ENCODE measurements at regions not wholly inside any gene's neighbourhood (a gene's known extent, or its start where the extent isn't known, plus 50 kb on each side); places are given as distances from the start of the nearest gene placed in this dataset.

DNA sequence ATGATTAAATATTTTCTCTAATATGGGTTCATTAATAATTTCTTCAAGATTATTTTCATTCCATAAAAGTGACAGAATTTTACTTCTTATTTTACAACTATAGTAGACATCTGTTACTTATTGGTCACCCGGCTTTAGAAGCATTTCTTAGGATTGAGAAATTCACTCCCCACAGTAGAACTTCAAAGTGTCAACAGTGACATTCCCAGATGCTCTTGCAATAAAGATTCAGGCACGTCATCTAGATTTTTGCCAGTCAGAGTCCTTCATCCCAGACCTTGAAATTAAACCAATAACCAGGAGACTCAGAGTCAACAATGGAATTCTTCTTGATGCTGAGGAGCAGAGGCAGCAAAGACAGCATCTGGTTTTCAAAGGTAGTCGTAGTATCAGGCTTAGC lies 190.8 kb downstream of the VGLL3 start:
- no peaks in the 10 kb centered on the region for H3K36me3 ChIP-seq (replicated peaks in 1 of 2; ENCODE audit: control extremely low read depth in 1 of 2, control insufficient read depth in 1 of 2, extremely low read depth in 1 of 2, insufficient read depth in 2 of 2, low read length in 1 of 2)
- TF ChIP-seq, protein P1, sequence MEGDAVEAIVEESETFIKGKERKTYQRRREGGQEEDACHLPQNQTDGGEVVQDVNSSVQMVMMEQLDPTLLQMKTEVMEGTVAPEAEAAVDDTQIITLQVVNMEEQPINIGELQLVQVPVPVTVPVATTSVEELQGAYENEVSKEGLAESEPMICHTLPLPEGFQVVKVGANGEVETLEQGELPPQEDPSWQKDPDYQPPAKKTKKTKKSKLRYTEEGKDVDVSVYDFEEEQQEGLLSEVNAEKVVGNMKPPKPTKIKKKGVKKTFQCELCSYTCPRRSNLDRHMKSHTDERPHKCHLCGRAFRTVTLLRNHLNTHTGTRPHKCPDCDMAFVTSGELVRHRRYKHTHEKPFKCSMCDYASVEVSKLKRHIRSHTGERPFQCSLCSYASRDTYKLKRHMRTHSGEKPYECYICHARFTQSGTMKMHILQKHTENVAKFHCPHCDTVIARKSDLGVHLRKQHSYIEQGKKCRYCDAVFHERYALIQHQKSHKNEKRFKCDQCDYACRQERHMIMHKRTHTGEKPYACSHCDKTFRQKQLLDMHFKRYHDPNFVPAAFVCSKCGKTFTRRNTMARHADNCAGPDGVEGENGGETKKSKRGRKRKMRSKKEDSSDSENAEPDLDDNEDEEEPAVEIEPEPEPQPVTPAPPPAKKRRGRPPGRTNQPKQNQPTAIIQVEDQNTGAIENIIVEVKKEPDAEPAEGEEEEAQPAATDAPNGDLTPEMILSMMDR (IDR thresholded peaks at IDR 0.05): no peak
- TF ChIP-seq EZH2 (IDR thresholded peaks at IDR 0.05; ENCODE audit: borderline replicate concordance, insufficient read depth, low read depth, low read length, poor library complexity, severe bottlenecking): no peak
- H4K20me1 ChIP-seq (ENCODE audit: control insufficient read depth, insufficient read depth, low read length, poor library complexity, severe bottlenecking): no peaks in the 10 kb centered on the region
- no peaks in the 10 kb centered on the region for H3K79me2 ChIP-seq (ENCODE audit: control insufficient read depth, insufficient read depth, low read length)
- ChIA-PET POLR2A (no interaction called here), CTCF (no interaction called here)
- Mint-ChIP-seq H3K27ac (no peak overlapping the region), H3K4me3 (no peak overlapping the region), H3K27me3 (no peaks in the 10 kb centered on the region), H3K9me3 (ENCODE audit: insufficient read depth) (no peaks in the 10 kb centered on the region), H3K4me1 (no peaks in the 10 kb centered on the region)
- H3K27me3 ChIP-seq (replicated peaks in 1 of 4; ENCODE audit: control extremely low read depth in 1 of 4, control insufficient read depth in 3 of 4, insufficient read depth in 4 of 4, low read length in 3 of 4): no peaks in the 10 kb centered on the region
- no peak overlapping the region for H2AFZ ChIP-seq (ENCODE audit: insufficient read depth, low read depth, low read length, poor library complexity, severe bottlenecking)
- 50% methylated on average over 1 of the region's 3 CpGs for WGBS (ENCODE audit: insufficient coverage)
- no peak for DNase-seq
- H3K9me3 ChIP-seq (ENCODE audit: control extremely low read depth in 1 of 3, control insufficient read depth in 2 of 3, insufficient read depth in 1 of 3, low read length in 2 of 3): peaks cover 0 to 2% (median 0%) of the 10 kb centered on the region in 3 donors
- no peak overlapping the region for H3K9ac ChIP-seq (ENCODE audit: low read length)
- no peak overlapping the region for H3K27ac ChIP-seq (ENCODE audit: low read length in 2 of 2)
- no peaks in the 10 kb centered on the region for H3K4me1 ChIP-seq (ENCODE audit: control insufficient read depth in 2 of 2, insufficient read depth in 2 of 2, low read length in 2 of 2)
- no peak for ATAC-seq (ENCODE audit: low read depth)
- H3K4me2 ChIP-seq (replicated peaks; ENCODE audit: low read depth, low read length, poor library complexity, severe bottlenecking): no peak overlapping the region
- no peak overlapping the region for H3K4me3 ChIP-seq (ENCODE audit: control extremely low read depth in 1 of 5, extremely low read depth in 1 of 5, insufficient read depth in 1 of 5, low read depth in 2 of 5, low read length in 4 of 5)
- intact Hi-C loops (cut with micrococcal nuclease): no loop called here

DNA sequence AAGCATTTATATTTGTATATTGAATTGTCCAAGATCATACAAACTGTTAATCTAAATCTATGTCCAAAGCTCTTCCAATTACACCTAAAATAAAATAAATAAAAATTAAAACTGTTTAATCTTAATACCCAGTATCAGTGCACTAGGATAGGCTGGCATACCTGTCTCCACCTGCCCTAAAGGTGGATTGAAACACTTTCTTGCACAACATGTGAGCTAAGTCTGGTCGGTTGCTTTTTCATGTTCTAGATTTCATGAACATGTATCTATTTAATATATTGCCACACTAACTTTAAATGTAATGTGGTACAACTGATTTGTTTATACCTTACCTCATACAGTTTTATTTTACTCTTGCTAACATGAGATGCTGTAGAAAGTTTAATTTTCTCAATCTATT lies 193.0 kb downstream of the VGLL3 start:
- ChIA-PET POLR2A (no interaction called here), CTCF (no interaction called here)
- no peak for DNase-seq
- Histone ChIP-seq H3K4me3 (ENCODE audit: control extremely low read depth in 1 of 5, extremely low read depth in 1 of 5, insufficient read depth in 1 of 5, low read depth in 2 of 5, low read length in 4 of 5) (no peak overlapping the region), H3K27me3 (replicated peaks in 1 of 4; ENCODE audit: control extremely low read depth in 1 of 4, control insufficient read depth in 3 of 4, insufficient read depth in 4 of 4, low read length in 3 of 4) (no peaks in the 10 kb centered on the region), H3K79me2 (ENCODE audit: control insufficient read depth, insufficient read depth, low read length) (no peaks in the 10 kb centered on the region), H3K9me3 (ENCODE audit: control extremely low read depth in 1 of 3, control insufficient read depth in 2 of 3, insufficient read depth in 1 of 3, low read length in 2 of 3) (no peaks in the 10 kb centered on the region), H3K4me2 (replicated peaks; ENCODE audit: low read depth, low read length, poor library complexity, severe bottlenecking) (no peak overlapping the region), H3K4me1 (ENCODE audit: control insufficient read depth in 2 of 2, insufficient read depth in 2 of 2, low read length in 2 of 2) (no peaks in the 10 kb centered on the region), H3K36me3 (replicated peaks in 1 of 2; ENCODE audit: control extremely low read depth in 1 of 2, control insufficient read depth in 1 of 2, extremely low read depth in 1 of 2, insufficient read depth in 2 of 2, low read length in 1 of 2) (no peaks in the 10 kb centered on the region), H3K27ac (ENCODE audit: low read length in 2 of 2) (no peak overlapping the region), H3K9ac (ENCODE audit: low read length) (no peak overlapping the region), H4K20me1 (ENCODE audit: control insufficient read depth, insufficient read depth, low read length, poor library complexity, severe bottlenecking) (no peaks in the 10 kb centered on the region), H2AFZ (ENCODE audit: insufficient read depth, low read depth, low read length, poor library complexity, severe bottlenecking) (no peak overlapping the region)
- no peak for TF ChIP-seq EZH2 (IDR thresholded peaks at IDR 0.05; ENCODE audit: borderline replicate concordance, insufficient read depth, low read depth, low read length, poor library complexity, severe bottlenecking)
- no CpG with 5 or more reads among the region's 1 CpG for WGBS (ENCODE audit: insufficient coverage)
- Mint-ChIP-seq H3K27ac (no peak overlapping the region), H3K9me3 (ENCODE audit: insufficient read depth) (no peaks in the 10 kb centered on the region), H3K4me3 (no peak overlapping the region), H3K27me3 (no peaks in the 10 kb centered on the region), H3K4me1 (no peaks in the 10 kb centered on the region)
- no peak for ATAC-seq (ENCODE audit: low read depth)
- intact Hi-C loops (cut with micrococcal nuclease): no loop called here
